ENCODE measurements at regions not wholly inside any gene's neighbourhood (a gene's known extent, or its start where the extent isn't known, plus 50 kb on each side); places are given as distances from the start of the nearest gene placed in this dataset.

DNA sequence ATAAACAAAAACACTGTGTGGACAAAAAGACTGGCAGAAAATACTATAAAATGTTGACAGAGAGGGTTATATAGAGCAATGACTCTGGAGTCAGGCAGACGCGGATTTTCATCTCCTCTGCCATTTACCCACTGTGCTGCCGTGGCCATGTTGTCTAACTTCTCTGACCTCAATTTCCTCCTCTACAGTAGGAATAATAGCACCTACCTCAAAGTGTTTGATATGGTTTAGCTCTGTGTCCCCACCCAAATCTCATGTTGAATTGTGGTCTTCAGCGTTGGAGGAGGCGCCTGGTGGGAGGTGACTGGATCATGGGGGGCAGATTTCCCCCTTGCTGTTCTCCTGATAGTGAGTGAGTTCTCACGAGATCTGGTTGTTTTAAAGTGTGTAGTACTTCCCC is 78.2 kb upstream of the CALN1 start:
- Histone ChIP-seq H3K4me1 (replicated peaks; ENCODE audit: insufficient read depth) (no peaks in the 10 kb centered on the region), H3K4me3 (no peak overlapping the region), H3K36me3 (ENCODE audit: low read depth) (no peaks in the 10 kb centered on the region), H3K27ac (no peak overlapping the region), H4K20me1 (ENCODE audit: insufficient read depth) (no peaks in the 10 kb centered on the region), H3K27me3 (ENCODE audit: insufficient read depth, low read depth) (peaks cover 57% of the 10 kb centered on the region), H3F3A (ENCODE audit: insufficient read depth, low read depth) (no peaks in the 10 kb centered on the region), H3K79me2 (ENCODE audit: low read depth) (no peaks in the 10 kb centered on the region), H3K9me2 (ENCODE audit: insufficient read depth) (no peaks in the 10 kb centered on the region), H3K4me2 (no peak overlapping the region), H3K9me3 (ENCODE audit: insufficient read depth, low read depth) (no peaks in the 10 kb centered on the region), H2AFZ (no peak overlapping the region)
- TF ChIP-seq EZH2 (IDR thresholded peaks at IDR 0.05; ENCODE audit: low read depth): no peak
- TF ChIP-seq, protein P1, sequence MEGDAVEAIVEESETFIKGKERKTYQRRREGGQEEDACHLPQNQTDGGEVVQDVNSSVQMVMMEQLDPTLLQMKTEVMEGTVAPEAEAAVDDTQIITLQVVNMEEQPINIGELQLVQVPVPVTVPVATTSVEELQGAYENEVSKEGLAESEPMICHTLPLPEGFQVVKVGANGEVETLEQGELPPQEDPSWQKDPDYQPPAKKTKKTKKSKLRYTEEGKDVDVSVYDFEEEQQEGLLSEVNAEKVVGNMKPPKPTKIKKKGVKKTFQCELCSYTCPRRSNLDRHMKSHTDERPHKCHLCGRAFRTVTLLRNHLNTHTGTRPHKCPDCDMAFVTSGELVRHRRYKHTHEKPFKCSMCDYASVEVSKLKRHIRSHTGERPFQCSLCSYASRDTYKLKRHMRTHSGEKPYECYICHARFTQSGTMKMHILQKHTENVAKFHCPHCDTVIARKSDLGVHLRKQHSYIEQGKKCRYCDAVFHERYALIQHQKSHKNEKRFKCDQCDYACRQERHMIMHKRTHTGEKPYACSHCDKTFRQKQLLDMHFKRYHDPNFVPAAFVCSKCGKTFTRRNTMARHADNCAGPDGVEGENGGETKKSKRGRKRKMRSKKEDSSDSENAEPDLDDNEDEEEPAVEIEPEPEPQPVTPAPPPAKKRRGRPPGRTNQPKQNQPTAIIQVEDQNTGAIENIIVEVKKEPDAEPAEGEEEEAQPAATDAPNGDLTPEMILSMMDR (conservative IDR thresholded peaks at IDR 0.05): no peak
- ChIA-PET POLR2A (ENCODE audit: unreplicated experiment) (no interaction called here), CTCF (no interaction called here)
- BruUV-seq (replicated peaks): no TSS peak
- intact Hi-C loops (cut with micrococcal nuclease; ENCODE audit: unreplicated experiment): no loop called here
- DNase-seq: no peak

DNA sequence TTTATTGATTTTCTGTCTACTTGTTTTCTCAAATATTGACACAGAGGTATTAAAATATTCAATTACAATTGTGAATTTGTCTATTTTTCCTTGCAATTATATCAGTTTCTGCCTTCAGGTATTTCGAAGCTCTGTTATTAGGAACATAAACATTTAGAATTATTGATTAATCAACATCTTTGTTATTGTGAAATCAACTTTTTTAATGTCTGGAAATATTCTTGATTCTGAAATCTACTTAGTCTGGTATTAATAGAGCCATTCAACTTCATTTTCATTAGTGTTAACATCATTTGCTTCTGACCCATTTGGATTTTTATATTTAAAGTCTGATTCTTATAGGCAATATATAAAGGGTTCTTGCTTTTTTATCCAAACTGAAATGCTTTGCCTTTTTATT is 69.8 kb upstream of the CALN1 start:
- Histone ChIP-seq H3K9me3 (ENCODE audit: insufficient read depth, low read depth) (no peaks in the 10 kb centered on the region), H3K27me3 (ENCODE audit: insufficient read depth, low read depth) (peaks cover 56% of the 10 kb centered on the region), H3K4me1 (replicated peaks; ENCODE audit: insufficient read depth) (no peaks in the 10 kb centered on the region), H4K20me1 (ENCODE audit: insufficient read depth) (no peaks in the 10 kb centered on the region), H3K4me3 (no peak overlapping the region), H3K4me2 (no peak overlapping the region), H3F3A (ENCODE audit: insufficient read depth, low read depth) (no peaks in the 10 kb centered on the region), H2AFZ (no peak overlapping the region), H3K27ac (no peak overlapping the region), H3K9me2 (ENCODE audit: insufficient read depth) (no peaks in the 10 kb centered on the region), H3K79me2 (ENCODE audit: low read depth) (no peaks in the 10 kb centered on the region), H3K36me3 (ENCODE audit: low read depth) (no peaks in the 10 kb centered on the region)
- no TSS peak for BruUV-seq (replicated peaks)
- POLR2A ChIA-PET (ENCODE audit: unreplicated experiment): no interaction called here
- CTCF ChIA-PET: no interaction called here
- TF ChIP-seq EZH2 (IDR thresholded peaks at IDR 0.05; ENCODE audit: low read depth): no peak
- TF ChIP-seq, protein P1 (conservative IDR thresholded peaks at IDR 0.05): no peak
- DNase-seq: no peak
- intact Hi-C loops (cut with micrococcal nuclease; ENCODE audit: unreplicated experiment): no loop called here

DNA sequence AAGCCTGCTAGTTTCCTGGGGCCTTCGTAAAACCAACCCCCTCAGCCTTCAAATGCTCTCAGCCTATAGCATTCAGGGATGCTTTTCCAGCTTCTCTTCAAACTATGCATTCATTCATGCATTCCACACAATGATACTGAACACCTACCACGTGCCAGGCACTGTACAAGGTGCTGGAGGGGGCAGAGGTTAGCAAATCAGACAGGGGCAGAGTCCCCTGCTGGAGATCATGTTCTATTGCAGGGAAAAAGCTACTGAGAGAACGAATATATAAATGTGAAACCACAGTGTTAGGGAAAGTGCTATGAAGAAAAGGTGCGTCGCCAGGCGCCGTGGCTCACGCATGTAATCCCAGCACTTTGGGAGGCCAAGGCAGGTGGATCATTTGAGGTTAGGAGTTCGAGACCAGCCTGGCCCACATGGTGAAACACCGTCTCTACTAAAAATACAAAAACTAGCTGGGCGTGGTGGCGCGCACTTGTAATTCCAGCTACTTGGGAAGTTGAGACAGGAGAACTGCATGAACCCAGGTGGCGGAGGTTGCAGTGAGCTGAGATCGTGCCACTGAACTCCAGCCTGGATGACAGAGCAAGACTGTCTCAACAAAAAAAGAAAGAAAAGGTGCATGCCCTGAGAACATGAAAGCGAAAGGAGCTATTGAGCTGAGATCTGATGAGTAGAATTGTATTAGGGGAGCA is 64.6 kb upstream of the CALN1 start:
- Histone ChIP-seq H3K4me2 (no peak overlapping the region), H3K79me2 (ENCODE audit: low read depth) (no peaks in the 10 kb centered on the region), H4K20me1 (ENCODE audit: insufficient read depth) (no peaks in the 10 kb centered on the region), H3K9me2 (ENCODE audit: insufficient read depth) (no peaks in the 10 kb centered on the region), H3K4me3 (no peak overlapping the region), H3K36me3 (ENCODE audit: low read depth) (no peaks in the 10 kb centered on the region), H3K27ac (no peak overlapping the region), H3K9me3 (ENCODE audit: insufficient read depth, low read depth) (no peaks in the 10 kb centered on the region), H2AFZ (no peak overlapping the region), H3K27me3 (ENCODE audit: insufficient read depth, low read depth) (peaks cover 56% of the 10 kb centered on the region), H3F3A (ENCODE audit: insufficient read depth, low read depth) (no peaks in the 10 kb centered on the region), H3K4me1 (replicated peaks; ENCODE audit: insufficient read depth) (no peaks in the 10 kb centered on the region)
- intact Hi-C loops (cut with micrococcal nuclease; ENCODE audit: unreplicated experiment): no loop called here
- no TSS peak for BruUV-seq (replicated peaks)
- TF ChIP-seq, protein P1 (conservative IDR thresholded peaks at IDR 0.05): no peak
- TF ChIP-seq EZH2 (IDR thresholded peaks at IDR 0.05; ENCODE audit: low read depth): no peak
- ChIA-PET CTCF (no interaction called here), POLR2A (ENCODE audit: unreplicated experiment) (no interaction called here)
- DNase-seq: no peak

Data from PC-9 (cell line).